Panc1 (cell line): ENCODE measurements at regions not wholly inside any gene's neighbourhood (a gene's known extent, or its start where the extent isn't known, plus 50 kb on each side); places are given as distances from the start of the nearest gene placed in this dataset.

Experiments used
- ATAC-seq: fragments of 200-7000 bp; cut with Tn5 transposase; 2 replicates; pipeline ENCODE4 v1.9.1; 2020; ENCODE audit warnings: mild to moderate bottlenecking, moderate library complexity
- BruUV-seq: library from RNA; stranded (reverse); fragments of 400-500 nt; replicated peaks from 2 replicates; lab custom pipeline; 2021; lab: Mats Ljungman, UMichigan
- CTCF ChIA-PET: fragments of 300-600 bp; sonication (Branson Sonifier 250); formaldehyde crosslinking; loops from one replicate; lab custom pipeline; 2022; ENCODE audit warnings: antibody characterized with exemption; lab: Charles Lee
- POLR2A ChIA-PET: fragments of 300-600 bp; sonication (Branson Sonifier 250); formaldehyde crosslinking; loops from one replicate; lab custom pipeline; 2022; ENCODE audit warnings: antibody characterized with exemption; lab: Charles Lee
- DNase-seq: peaks from one replicate; pipeline ENCODE4 v3.0.0-alpha.2; 2010; ENCODE audit warnings: low read depth, low spot score
- H3K27ac ChIP-seq: 2 replicates; pipeline ENCODE4 v1.5.1; 2011; ENCODE audit warnings: mild to moderate bottlenecking, low read length, inconsistent platforms
- H3K27me3 ChIP-seq: fragments of 200-500 bp; sonication (Bioruptor generic); 2 replicates; pipeline ENCODE4 v1.6.0; 2014; ENCODE audit warnings: low read length, inconsistent platforms; ENCODE audit not compliant: control insufficient read depth, insufficient read depth
- H3K36me3 ChIP-seq: fragments of 200-500 bp; sonication (Bioruptor generic); 2 replicates; pipeline ENCODE4 v1.5.1; 2014; ENCODE audit warnings: inconsistent platforms, mild to moderate bottlenecking, low read length, moderate library complexity; ENCODE audit not compliant: control insufficient read depth, insufficient read depth
- H3K4me1 ChIP-seq: 2 replicates; pipeline ENCODE4 v1.5.1; 2011; ENCODE audit warnings: inconsistent platforms, mild to moderate bottlenecking, low read length, moderate library complexity; ENCODE audit not compliant: control insufficient read depth, insufficient read depth
- H3K4me3 ChIP-seq, 2 experiments: 2 replicates each; pipeline ENCODE4 v1.5.1; 2011 to 2012; ENCODE audit warnings: low read depth in 2 of 2, low read length in 2 of 2, mild to moderate bottlenecking in 2 of 2, inconsistent platforms in 1 of 2, moderate library complexity in 1 of 2
- H3K9me3 ChIP-seq: fragments of 200-500 bp; sonication (Bioruptor generic); 2 replicates; pipeline ENCODE4 v1.5.1; 2014; ENCODE audit warnings: low read depth, mild to moderate bottlenecking, inconsistent platforms, low read length, moderate library complexity; ENCODE audit not compliant: control insufficient read depth, insufficient read depth
- CTCF ChIP-seq: fragments of 450-650 bp; IDR thresholded peaks from 2 replicates; pipeline ENCODE4 v1.5.1; 2017; ENCODE audit warnings: mild to moderate bottlenecking
- POLR2AphosphoS5 ChIP-seq: IDR thresholded peaks from 2 replicates; pipeline ENCODE4 v1.6.1; 2012; ENCODE audit warnings: mild to moderate bottlenecking, low read depth, low read length, moderate library complexity
- REST ChIP-seq, 2 experiments: IDR thresholded peaks; 2 replicates each; pipeline ENCODE4 v1.6.1; 2011 to 2012; ENCODE audit warnings: low read depth in 2 of 2, control low read depth in 1 of 2, low read length in 1 of 2, mild to moderate bottlenecking in 1 of 2, moderate library complexity in 1 of 2; ENCODE audit not compliant: insufficient read depth in 1 of 2
- SIN3A ChIP-seq: IDR thresholded peaks from 2 replicates; pipeline ENCODE4 v1.6.1; 2012; ENCODE audit warnings: low read depth, mild to moderate bottlenecking, low read length, moderate library complexity, borderline replicate concordance; ENCODE audit not compliant: insufficient read depth
- TCF7L2 ChIP-seq: IDR thresholded peaks from 2 replicates; pipeline ENCODE4 v1.6.1; 2011; ENCODE audit warnings: mild to moderate bottlenecking, low read depth, low read length, inconsistent platforms
- in situ Hi-C: cut with HindIII; loops from 2 replicates; pipeline ENCODE4 v1.10.0; 2016; ENCODE audit warnings: low sequenced_read_pairs, low pct_unique_long_range_greater_than_20kb
- intact Hi-C: fragments of 100-400 bp; cut with micrococcal nuclease; formaldehyde crosslinking; loops from one replicate; pipeline ENCODE4 v1.10.0; 2022; ENCODE audit not compliant: unreplicated experiment

GRCh38 chr10:29895456-29895855 is 163.9 kb downstream of the JCAD start:
- no TSS peak for BruUV-seq
- H3K9me3 ChIP-seq, result no peaks in the 10 kb centered on the region; the same call in 1 of the 2 replicates
- no peak overlapping the region for H3K27ac ChIP-seq
- no peaks in the 10 kb centered on the region for H3K4me1 ChIP-seq
- ChIA-PET CTCF (no interaction called here), POLR2A (interaction anchor here (0.6 kb wide), 1 partner anchor 80 kb away, joined by 4 read pairs; no protein-coding TSS in a partner anchor)
- in situ Hi-C loops, result no loop called here
- TF ChIP-seq CTCF, result no peak
- TF ChIP-seq TCF7L2, result no peak
- no peak for TF ChIP-seq POLR2AphosphoS5
- no peak for TF ChIP-seq SIN3A
- TF ChIP-seq REST (IDR thresholded peaks at IDR 0.05; ENCODE audit: insufficient read depth in 1 of 2, low read depth in 2 of 2, low read length in 1 of 2), result no peak
- no peaks in the 10 kb centered on the region for H3K27me3 ChIP-seq
- ATAC-seq (no peak), DNase-seq (no peak)
- intact Hi-C loops, result no loop called here
- no peak overlapping the region for H3K4me3 ChIP-seq
- no peaks in the 10 kb centered on the region for H3K36me3 ChIP-seq

- Histone ChIP-seq H3K27ac (no peak overlapping the region), H3K27me3 (no peaks in the 10 kb centered on the region), H3K4me1 (no peaks in the 10 kb centered on the region), H3K9me3 (no peaks in the 10 kb centered on the region), H3K36me3 (no peaks in the 10 kb centered on the region), H3K4me3 (no peak overlapping the region)
- POLR2A ChIA-PET, result no interaction called here
- ATAC-seq (no peak), DNase-seq (no peak)
- no TSS peak for BruUV-seq
- intact Hi-C loops (no loop called here), in situ Hi-C loops (no loop called here)
- CTCF ChIA-PET, result no interaction called here
- TF ChIP-seq SIN3A, result no peak
- TF ChIP-seq TCF7L2, result no peak
- no peak for TF ChIP-seq REST (IDR thresholded peaks at IDR 0.05; ENCODE audit: insufficient read depth in 1 of 2, low read depth in 2 of 2, low read length in 1 of 2)
- no peak for TF ChIP-seq CTCF
- no peak for TF ChIP-seq POLR2AphosphoS5
Observed at GRCh38 chr10:29888321-29888720, 171.1 kb downstream of the JCAD start.
